Globus pallidus (tissue), 1 donor: ENCODE measurements at regions not wholly inside any gene's neighbourhood (a gene's known extent, or its start where the extent isn't known, plus 50 kb on each side); places are given as distances from the start of the nearest gene placed in this dataset.

Experiments
- DNase-seq: peaks from one replicate; pipeline ENCODE4 v3.0.0-alpha.2; 2015; ENCODE audit warnings: low spot score

DNA sequence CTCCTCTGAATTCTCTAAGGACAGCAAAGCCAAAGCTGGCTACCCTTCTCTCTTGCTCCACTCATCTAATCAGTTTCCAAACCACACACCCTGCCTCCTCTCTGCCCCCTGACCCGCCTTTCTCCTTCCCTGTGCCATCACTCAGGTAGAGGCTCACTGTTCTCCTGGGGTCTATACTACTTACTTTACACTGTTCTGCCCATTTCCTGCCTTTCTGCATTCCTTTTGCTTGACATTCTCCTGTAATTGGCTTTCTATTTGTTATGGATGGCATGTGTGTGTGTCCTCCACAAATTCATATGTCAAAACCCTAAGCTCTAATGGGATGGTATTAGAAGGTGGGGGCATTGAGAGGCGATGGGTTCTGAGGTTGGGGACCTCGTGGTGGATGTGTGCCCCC is 675.2 kb upstream of the ID2 start:
- DNase-seq, result no peak

DNA sequence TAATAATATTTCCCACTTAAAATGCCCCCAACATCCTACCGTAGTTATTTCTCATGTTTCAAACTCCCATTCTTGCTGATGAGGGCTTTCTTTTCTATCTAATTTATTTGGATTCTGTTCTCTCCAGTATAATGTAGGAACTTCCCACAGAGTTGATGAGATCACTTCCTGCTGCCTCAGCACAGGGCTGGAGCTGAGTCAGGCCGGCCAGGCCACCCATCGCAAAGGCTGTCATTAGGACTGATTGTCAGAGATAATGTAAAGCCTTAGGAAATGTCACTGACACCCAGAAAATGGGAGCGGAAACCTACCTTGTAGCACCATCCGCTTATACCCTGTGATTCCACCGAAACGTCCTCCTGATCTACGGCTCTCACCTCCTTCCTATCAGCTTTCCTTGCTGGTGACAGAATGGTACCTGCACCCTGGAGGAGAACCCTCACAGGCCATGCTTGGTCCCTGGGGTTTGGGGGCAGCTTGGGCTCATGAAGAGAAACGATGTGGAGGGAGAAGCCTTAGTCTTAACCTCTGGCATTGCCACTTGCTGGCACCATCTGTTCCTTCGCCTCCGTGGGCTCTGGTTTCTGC is 672.8 kb upstream of the ID2 start:
- DNase-seq, result no peak

DNA sequence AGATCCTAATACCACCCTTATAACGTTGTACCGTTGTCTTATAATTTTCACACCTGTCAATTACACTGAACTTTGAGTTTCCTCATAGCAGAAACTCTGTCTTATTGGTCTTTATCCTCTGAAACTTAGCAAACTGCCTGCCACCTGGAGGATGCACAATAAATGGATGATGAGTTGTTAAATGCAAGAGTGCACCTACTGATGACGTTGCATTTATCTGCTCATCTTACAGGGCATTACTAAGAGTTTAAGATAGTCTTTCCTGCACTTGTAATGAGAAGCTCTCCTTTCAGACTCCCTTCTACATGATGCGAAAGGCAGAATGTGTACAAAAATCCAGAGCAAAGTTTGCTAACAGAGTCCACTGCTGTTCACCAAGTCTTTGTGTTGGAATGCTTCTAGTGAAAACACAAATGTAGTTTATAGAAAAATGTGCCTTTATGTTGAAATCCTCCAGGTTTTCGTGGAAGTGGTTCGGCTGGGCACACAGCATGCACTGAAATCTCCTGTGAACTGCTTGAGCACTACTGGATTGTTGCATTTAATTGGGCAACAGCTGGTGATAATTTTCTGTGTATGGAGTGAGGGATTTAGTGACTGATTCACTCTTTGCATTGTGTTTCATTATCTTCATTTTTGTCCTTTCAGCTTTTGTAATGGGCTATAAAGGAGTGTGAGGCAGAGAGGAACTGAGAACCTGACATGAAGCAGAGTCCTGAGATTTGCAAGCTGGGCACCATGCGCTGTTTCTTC is 665.8 kb upstream of the ID2 start:
- no peak for DNase-seq

DNA sequence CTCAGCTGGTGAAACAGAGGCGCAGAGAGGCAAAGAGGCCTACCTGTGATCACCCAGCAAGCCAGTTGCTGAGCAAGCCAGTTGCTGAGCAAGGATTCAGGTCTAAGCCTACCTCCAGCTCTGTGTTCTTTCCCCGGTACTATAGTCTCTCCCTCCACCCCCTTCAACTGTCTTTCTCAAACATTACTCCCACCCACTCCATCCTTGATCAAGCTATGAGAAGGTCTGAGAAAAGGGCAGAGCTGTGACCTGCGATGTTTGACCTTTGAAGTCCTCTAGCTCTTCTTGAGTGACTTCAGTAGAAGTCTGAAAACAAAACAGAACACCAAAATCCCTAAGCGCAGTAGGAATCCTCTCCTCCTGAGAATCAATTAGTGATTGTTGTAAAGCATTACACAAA is 665.2 kb upstream of the ID2 start:
- DNase-seq, result no peak

GRCh38 chr2:8018956-8019355 is 662.9 kb upstream of the ID2 start:
- DNase-seq, result no peak

DNA sequence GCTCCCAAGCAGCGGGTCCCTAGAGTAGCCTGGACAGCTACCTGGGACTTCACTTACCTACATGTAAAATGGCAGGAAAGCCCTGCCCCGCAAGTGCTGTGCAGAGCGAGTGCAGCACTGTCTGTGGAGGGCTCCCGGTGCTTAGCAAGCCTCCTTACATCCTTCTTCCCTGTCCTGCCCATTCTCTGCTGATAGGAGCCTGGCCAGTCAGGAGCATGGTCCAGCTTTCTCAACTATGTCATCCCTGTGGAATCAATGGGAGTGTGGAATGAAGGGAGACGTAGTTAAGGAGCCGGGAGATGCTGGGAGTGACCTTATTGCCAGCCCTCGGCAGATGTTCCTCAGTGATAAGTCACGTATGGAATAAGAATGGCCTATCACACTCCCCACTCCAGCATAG is 661.9 kb upstream of the ID2 start:
- DNase-seq, result no peak

DNA sequence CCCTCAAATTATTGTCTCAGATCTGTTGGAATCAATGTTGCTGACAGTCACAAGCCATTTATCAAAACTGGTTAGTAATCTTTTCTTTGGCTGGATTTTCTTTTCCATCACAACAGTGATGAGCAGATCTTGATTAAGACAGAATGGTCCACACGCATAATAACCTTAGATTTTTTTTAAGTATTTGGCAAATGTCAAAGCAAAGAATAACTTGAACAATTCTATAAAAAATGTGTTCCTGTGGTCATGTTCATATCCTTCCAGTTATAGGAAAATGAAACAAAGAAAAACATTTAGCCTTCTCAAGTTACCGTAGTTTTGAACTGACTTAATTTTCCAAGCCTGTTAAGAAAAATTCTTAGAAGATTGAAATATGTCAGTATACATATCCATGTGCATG is 659.9 kb upstream of the ID2 start:
- no peak for DNase-seq

DNA sequence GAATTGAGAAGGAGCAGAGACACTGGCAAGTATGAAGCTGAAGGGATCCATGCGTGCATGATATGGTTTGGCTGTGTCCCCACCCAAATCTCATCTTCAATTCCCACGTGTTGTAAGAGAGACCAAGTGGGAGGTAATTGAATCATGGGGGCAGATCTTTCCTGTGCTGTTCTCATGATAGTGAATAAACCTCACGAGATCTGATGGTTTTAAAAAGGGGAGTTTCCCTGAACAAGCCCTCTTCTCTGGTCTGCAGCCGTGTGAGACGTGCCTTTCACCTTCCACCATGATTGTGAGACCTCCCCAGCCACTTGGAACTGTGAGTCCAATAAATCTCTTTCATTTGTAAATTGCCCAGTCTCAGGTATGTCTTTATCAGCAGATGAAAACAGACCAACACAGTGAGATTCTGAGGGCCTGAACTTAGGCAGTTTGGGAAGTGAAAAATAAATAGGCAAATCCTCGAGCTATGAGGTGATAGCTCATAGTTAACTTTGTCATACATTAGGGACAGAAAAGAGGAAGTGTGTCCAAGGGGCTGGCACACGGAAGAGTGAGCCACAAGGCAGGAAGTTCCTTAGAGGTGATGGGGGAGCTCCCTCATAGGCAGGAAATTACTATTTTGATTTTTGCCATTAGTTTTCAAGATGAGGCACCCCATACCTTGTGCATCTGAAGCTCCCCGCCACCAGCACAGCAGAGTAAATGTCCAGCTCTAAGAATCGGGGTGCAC is 658.8 kb upstream of the ID2 start:
- no peak for DNase-seq

DNA sequence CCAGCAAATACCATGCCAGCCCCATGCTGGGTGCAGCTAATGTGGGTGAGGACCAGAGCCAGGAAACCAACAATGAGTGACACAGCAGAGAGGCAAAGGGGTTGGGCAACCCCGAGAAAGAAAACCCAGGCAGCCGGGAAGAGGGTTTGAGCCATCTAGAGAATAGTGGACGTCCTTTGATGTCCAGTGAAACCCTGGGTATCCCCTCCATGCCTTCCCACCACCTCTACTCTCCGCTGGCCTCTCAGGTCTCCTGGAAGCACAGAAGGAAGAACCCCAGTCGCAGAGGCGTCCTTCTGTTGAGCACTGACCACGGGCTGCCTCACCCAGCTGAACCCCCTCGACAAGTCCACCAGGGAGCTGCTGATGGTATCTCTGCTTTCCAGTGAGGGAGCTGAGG is 657.4 kb upstream of the ID2 start:
- DNase-seq, result no peak

DNA sequence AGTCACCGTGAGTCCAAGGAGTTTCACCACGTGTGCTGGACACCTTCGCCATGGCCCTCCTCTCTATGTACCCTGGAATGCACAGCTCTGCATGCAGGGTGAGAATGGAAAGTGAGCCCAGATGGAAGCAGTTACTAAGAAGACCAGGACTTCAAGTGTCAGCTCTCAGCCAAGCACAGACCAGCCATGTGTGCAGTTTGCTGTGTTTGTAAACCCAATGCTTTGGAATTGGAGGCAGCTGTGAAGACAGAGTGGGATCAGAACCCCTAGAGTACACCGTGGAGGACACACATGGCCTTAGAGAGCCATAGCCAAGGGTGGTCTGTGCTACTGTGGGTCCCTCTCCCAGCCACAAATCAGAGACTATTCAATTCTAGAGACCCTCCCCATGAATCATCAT is 655.5 kb upstream of the ID2 start:
- no peak for DNase-seq

GRCh38 chr2:8027387-8027786 is 654.5 kb upstream of the ID2 start:
- DNase-seq, result no peak

DNA sequence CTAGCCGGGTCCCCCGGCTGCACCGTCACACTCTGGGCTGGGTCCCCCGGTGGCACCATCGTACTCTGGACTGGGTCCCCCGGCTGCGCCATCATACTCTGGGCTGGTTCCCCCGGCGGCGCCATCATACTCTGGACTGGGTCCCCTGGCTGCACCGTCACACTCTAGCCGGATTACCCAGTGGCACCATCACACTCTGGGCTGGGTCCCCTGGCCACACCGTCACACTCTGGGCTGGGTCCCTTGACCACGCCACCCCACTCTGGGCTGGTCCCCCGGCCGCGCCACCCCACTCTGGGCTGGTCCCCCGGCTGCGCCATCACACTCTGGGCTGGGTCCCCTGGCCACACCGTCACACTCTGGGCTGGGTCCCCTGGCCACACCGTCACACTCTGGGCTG is 653.8 kb upstream of the ID2 start:
- DNase-seq, result no peak

DNA sequence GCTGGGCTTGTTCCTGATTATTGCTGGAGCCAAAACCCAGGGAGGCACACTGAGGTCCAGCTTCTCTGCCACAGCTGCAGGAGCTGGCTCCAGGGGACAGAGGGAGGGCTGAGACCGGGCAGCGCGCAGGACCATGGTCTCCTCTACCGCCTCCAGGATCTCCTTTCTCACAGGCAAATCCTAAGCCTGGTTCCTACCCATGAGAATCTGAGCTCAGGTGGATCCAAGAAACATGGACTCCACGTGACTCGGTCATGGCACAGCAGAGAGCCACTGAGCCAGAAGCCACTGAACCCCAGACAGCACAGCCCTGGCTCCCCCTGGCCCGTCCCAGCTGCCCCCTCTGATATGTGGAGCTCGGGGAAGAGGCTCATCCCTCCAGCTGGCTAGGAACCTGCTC is 653.4 kb upstream of the ID2 start:
- no peak for DNase-seq

DNA sequence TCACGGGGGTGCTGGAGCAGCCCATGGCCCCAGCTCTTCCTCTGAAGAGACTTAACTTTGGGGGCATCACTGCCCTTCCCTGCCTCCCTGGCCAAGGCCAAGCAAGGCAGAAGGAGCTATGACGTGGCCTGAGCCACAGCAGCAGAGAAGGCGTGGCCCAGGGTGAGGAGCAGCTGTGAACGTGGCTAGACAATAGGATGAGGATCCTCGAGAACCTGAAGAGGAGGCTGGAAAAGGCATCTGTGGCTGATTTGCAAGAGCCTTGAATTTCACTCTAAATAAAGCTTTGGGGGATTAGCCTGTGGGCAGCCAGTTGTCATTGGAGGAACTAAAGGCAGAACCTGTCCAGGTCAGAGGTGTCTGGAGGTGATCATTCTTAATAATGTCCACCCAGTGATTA is 652.9 kb upstream of the ID2 start:
- DNase-seq, result no peak

DNA sequence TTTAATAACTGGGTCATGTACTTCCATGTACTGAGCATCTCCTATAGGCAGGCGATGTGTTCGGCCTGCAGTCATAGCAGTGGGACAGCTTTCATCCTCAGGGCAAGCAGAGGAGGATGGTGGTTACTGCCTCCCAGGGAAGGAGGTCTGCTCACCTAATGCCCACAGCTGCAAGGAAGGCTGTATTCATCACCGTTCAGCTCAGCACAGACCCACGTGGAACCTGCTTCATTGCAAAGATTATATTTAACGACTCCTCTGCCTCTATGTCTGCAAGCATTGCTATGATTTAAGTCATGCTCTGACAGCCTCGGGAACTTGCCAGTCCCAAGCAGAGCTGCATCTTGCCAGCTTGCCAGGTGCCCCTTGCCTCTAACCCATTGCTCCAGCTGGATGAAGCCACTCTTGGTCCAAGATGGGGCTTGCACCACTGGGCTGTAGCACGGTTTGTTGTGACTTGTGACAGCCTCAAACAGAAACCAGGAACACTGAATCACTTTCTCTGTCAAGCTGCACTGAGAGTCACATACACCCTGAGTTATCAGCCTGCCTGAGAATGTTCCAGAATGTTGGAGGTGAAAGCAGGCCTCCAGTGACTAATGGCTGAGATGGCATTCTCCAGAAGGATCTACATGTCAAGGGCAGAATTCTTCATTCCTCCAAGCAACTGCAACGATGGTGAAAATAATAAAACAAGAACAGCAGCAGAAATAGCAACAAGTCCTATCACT is 651.1 kb upstream of the ID2 start:
- no peak for DNase-seq

DNA sequence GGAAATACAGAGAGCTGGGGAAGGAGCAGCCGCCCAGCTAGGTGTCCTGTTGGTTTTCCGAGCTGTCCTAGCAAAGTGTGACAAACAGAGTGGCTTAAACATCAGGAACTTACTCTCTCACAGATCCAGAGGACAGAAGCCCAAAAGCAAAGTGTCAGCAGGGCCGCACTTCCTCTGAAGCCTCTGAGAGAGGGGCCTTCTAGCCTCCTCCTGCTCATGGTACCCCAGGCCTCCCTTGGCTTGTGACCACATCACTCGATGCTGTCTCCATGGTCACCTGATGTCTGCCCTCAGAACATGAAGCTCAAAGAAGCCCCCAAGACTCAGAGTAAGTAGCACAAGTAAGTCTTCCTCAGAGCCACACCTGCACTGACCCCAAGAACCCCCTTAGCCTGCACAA is 650.5 kb upstream of the ID2 start:
- no peak for DNase-seq

- no peak for DNase-seq
Observed at GRCh38 chr2:8033546-8034096, 648.2 kb upstream of the ID2 start.

DNA sequence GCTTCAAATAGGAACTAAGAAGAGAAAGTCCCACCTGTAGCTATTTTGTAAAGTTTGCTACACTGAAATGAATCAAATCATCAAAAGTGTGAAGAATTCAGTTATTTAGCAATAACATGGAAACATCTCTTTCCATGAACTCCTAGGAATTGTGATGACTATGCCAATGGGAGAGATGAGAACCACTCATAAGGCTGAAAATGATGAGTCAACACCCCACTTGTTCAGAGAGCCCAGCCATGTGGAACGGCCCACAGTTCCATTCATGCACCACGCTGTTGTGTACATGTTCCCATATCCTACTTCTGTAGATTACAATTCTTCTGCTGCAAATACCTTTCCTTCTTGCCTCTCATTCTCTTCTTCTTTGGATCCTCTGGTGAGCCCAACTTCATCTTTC is 645.5 kb upstream of the ID2 start:
- DNase-seq, result no peak

GRCh38 chr2:8039732-8040131 is 642.1 kb upstream of the ID2 start:
- no peak for DNase-seq

- no peak for DNase-seq
Observed at GRCh38 chr2:8043295-8043694, 638.6 kb upstream of the ID2 start.

- no peak for DNase-seq
Observed at GRCh38 chr2:8044046-8044594, 637.7 kb upstream of the ID2 start.

GRCh38 chr2:8045081-8045614 is 636.7 kb upstream of the ID2 start:
- DNase-seq, result no peak
